Liver (tissue), 8 donors: ENCODE measurements at regions not wholly inside any gene's neighbourhood (a gene's known extent, or its start where the extent isn't known, plus 50 kb on each side); places are given as distances from the start of the nearest gene placed in this dataset.

ENCODE experiments used
- DNase-seq: peaks from one replicate; pipeline ENCODE4 v3.0.0-alpha.2; 2017; ENCODE audit warnings: low spot score
- H3K27ac ChIP-seq, 2 donors: one replicate each; pipeline ENCODE4 v1.7.0; 2013; ENCODE audit warnings: inconsistent platforms in 2 of 2, low read length in 2 of 2, control low read depth in 1 of 2, low read depth in 1 of 2, mild to moderate bottlenecking in 1 of 2
- H3K27me3 ChIP-seq, 4 donors: one replicate each; pipeline versions ENCODE4 v1.6.1 to v1.7.0; 2013; ENCODE audit warnings: low read length in 3 of 4, inconsistent platforms in 1 of 4, mild to moderate bottlenecking in 1 of 4, moderate library complexity in 1 of 4; ENCODE audit not compliant: control insufficient read depth in 4 of 4, insufficient read depth in 4 of 4
- H3K36me3 ChIP-seq, 4 donors: one replicate each; pipeline versions ENCODE4 v1.6.1 to v1.7.0; 2013; ENCODE audit warnings: low read length in 3 of 4, mild to moderate bottlenecking in 3 of 4, low read depth in 1 of 4, moderate library complexity in 1 of 4; ENCODE audit not compliant: control insufficient read depth in 4 of 4, insufficient read depth in 3 of 4
- H3K4me1 ChIP-seq, 4 donors: one replicate each; pipeline versions ENCODE4 v1.6.1 to v1.7.0; 2013; ENCODE audit warnings: low read length in 3 of 4, mild to moderate bottlenecking in 3 of 4, moderate library complexity in 1 of 4; ENCODE audit not compliant: control insufficient read depth in 4 of 4, insufficient read depth in 4 of 4
- H3K4me3 ChIP-seq, 3 donors: one replicate each; pipeline versions ENCODE4 v1.6.1 to v1.7.0; 2013; ENCODE audit warnings: low read length in 3 of 3, control low read depth in 1 of 3, low read depth in 1 of 3, mild to moderate bottlenecking in 1 of 3
- H3K9ac ChIP-seq, 2 donors: one replicate each; pipeline ENCODE4 v1.7.0; 2013; ENCODE audit warnings: low read length in 2 of 2, mild to moderate bottlenecking in 2 of 2, moderate library complexity in 2 of 2, control low read depth in 1 of 2, low read depth in 1 of 2
- H3K9me3 ChIP-seq, 4 donors: one replicate each; pipeline versions ENCODE4 v1.6.1 to v1.7.0; 2013; ENCODE audit warnings: low read length in 3 of 4; ENCODE audit not compliant: control insufficient read depth in 4 of 4
- ATF3 ChIP-seq: IDR thresholded peaks from 2 replicates; pipeline ENCODE4 v1.6.1; 2016; ENCODE audit warnings: antibody characterized with exemption
- EGR1 ChIP-seq, 2 donors: IDR thresholded peaks; 2 replicates each; pipeline ENCODE4 v1.6.1; 2016 to 2018; ENCODE audit warnings: antibody characterized with exemption in 2 of 2, low read depth in 2 of 2
- FOXA1 ChIP-seq: IDR thresholded peaks from 2 replicates; pipeline ENCODE4 v1.6.1; 2016; ENCODE audit warnings: antibody characterized with exemption
- FOXA2 ChIP-seq: IDR thresholded peaks from 2 replicates; pipeline ENCODE4 v1.6.1; 2016; ENCODE audit warnings: antibody characterized with exemption
- GABPA ChIP-seq, 2 donors: IDR thresholded peaks in 1 of 2; conservative IDR thresholded peaks in 1 of 2; 2 replicates each; pipeline ENCODE4 v1.6.1; 2016; ENCODE audit warnings: antibody characterized with exemption in 2 of 2, mild to moderate bottlenecking in 1 of 2, moderate library complexity in 1 of 2
- HNF4A ChIP-seq, 2 donors: conservative IDR thresholded peaks; 2 replicates each; pipeline ENCODE4 v1.6.1; 2016; ENCODE audit warnings: antibody characterized with exemption in 2 of 2, mild to moderate bottlenecking in 2 of 2
- HNF4G ChIP-seq: IDR thresholded peaks from 2 replicates; pipeline ENCODE4 v1.6.1; 2016; ENCODE audit warnings: antibody characterized with exemption
- JUND ChIP-seq, 2 donors: IDR thresholded peaks; 2 replicates each; pipeline ENCODE4 v1.6.1; 2016; ENCODE audit warnings: antibody characterized with exemption in 2 of 2
- MAX ChIP-seq: IDR thresholded peaks from 2 replicates; pipeline ENCODE4 v1.6.1; 2016; ENCODE audit warnings: antibody characterized with exemption
- NR2F2 ChIP-seq: IDR thresholded peaks from 2 replicates; pipeline ENCODE4 v1.6.1; 2016; ENCODE audit warnings: antibody characterized with exemption
- RAD21 ChIP-seq, 2 donors: IDR thresholded peaks; 2 replicates each; pipeline ENCODE4 v1.6.1; 2016; ENCODE audit warnings: antibody characterized with exemption in 2 of 2, mild to moderate bottlenecking in 2 of 2
- REST ChIP-seq: IDR thresholded peaks from 2 replicates; pipeline ENCODE4 v1.6.1; 2016; ENCODE audit warnings: antibody characterized with exemption, mild to moderate bottlenecking
- RXRA ChIP-seq, 2 donors: IDR thresholded peaks; 2 replicates each; pipeline ENCODE4 v1.6.1; 2017 to 2018; ENCODE audit warnings: antibody characterized with exemption in 2 of 2, mild to moderate bottlenecking in 1 of 2
- SP1 ChIP-seq: IDR thresholded peaks from 2 replicates; pipeline ENCODE4 v1.6.1; 2018; ENCODE audit warnings: antibody characterized with exemption, mild to moderate bottlenecking
- TAF1 ChIP-seq: conservative IDR thresholded peaks from 2 replicates; pipeline ENCODE4 v1.6.1; 2016; ENCODE audit warnings: antibody characterized with exemption, mild to moderate bottlenecking
- YY1 ChIP-seq: IDR thresholded peaks from 2 replicates; pipeline ENCODE4 v1.6.1; 2016; ENCODE audit warnings: antibody characterized with exemption, mild to moderate bottlenecking
- ZBTB33 ChIP-seq: IDR thresholded peaks from 2 replicates; pipeline ENCODE4 v1.6.1; 2016; ENCODE audit warnings: antibody characterized with exemption
- WGBS: extraction: QIAGEN DNeasy Blood & Tissue Kit; methylation state at CpG from one replicate; pipeline ENCODE4 v1.1.7; 2013; 5-methylcytosine and 5-hydroxymethylcytosine counted together
- TF ChIP-seq, protein P1 (sequence below): fragments of 150-350 bp; IDR thresholded peaks from 2 replicates; pipeline ENCODE4 v1.5.1; 2017; ENCODE audit warnings: improper control_type of control experiment, low read depth, low read length; ENCODE audit not compliant: missing input control
- donor health status: healthy.
- donor health status: healthy.
- donor health status: healthy.
- donor health status: healthy.
- donor health status: healthy.

- peaks cover 0 to 17% (median 10%) of the 10 kb centered on the region in 4 donors for H3K4me1 ChIP-seq
- H3K27me3 ChIP-seq: no peaks in the 10 kb centered on the region
- no peak overlapping the region for H3K27ac ChIP-seq
- no peaks in the 10 kb centered on the region for H3K36me3 ChIP-seq
- no peaks in the 10 kb centered on the region for H3K9me3 ChIP-seq
- TF ChIP-seq EGR1 (IDR thresholded peaks at IDR 0.05; ENCODE audit: low read depth in 2 of 2) (no peak), YY1 (no peak), ZBTB33 (no peak), SP1 (no peak), FOXA2 (no peak), REST (no peak), HNF4A (conservative IDR thresholded peaks at IDR 0.05) (no peak), MAX (no peak), NR2F2 (no peak), RXRA (IDR thresholded peaks at IDR 0.05) (peak in 1 of 2 donors; percentile 9), RAD21 (IDR thresholded peaks at IDR 0.05) (peak; percentile 99 to 100), TAF1 (no peak), JUND (IDR thresholded peaks at IDR 0.05) (no peak), HNF4G (no peak), FOXA1 (no peak), ATF3 (no peak), GABPA (IDR thresholded peaks at IDR 0.05 in 1 of 2, conservative IDR thresholded peaks at IDR 0.05 in 1 of 2) (no peak)
- TF ChIP-seq, protein P1, sequence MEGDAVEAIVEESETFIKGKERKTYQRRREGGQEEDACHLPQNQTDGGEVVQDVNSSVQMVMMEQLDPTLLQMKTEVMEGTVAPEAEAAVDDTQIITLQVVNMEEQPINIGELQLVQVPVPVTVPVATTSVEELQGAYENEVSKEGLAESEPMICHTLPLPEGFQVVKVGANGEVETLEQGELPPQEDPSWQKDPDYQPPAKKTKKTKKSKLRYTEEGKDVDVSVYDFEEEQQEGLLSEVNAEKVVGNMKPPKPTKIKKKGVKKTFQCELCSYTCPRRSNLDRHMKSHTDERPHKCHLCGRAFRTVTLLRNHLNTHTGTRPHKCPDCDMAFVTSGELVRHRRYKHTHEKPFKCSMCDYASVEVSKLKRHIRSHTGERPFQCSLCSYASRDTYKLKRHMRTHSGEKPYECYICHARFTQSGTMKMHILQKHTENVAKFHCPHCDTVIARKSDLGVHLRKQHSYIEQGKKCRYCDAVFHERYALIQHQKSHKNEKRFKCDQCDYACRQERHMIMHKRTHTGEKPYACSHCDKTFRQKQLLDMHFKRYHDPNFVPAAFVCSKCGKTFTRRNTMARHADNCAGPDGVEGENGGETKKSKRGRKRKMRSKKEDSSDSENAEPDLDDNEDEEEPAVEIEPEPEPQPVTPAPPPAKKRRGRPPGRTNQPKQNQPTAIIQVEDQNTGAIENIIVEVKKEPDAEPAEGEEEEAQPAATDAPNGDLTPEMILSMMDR: peak; percentile 72
- WGBS: 15% methylated on average over 4 of the region's 4 CpGs
- H3K4me3 ChIP-seq: no peak overlapping the region
- H3K9ac ChIP-seq: no peak overlapping the region
- no peak for DNase-seq
These were observed 111.0 kb upstream of the ARHGAP42 start for GRCh38 chr11:100575860-100576717.
